22Rv1 (cell line): ENCODE measurements at regions not wholly inside any gene's neighbourhood (a gene's known extent, or its start where the extent isn't known, plus 50 kb on each side); places are given as distances from the start of the nearest gene placed in this dataset.
A peak's percentile ranks its signal among the peaks of the same experiment; 100 is the strongest.

ENCODE experiments used
- H3K27ac ChIP-seq: fragments of 450-650 bp; 2 replicates; pipeline ENCODE4 v1.5.1; 2017
- CTCF ChIP-seq: fragments of 450-650 bp; IDR thresholded peaks from 2 replicates; pipeline ENCODE4 v1.5.1; 2017; ENCODE audit warnings: mild to moderate bottlenecking
- ZFX ChIP-seq: fragments of 450-650 bp; IDR thresholded peaks from 2 replicates; pipeline ENCODE4 v1.6.1; 2017; ENCODE audit warnings: antibody characterized with exemption, borderline replicate concordance

- TF ChIP-seq ZFX = no peak
- TF ChIP-seq CTCF = no peak
- no peak overlapping the region for H3K27ac ChIP-seq
Measured at GRCh38 chr5:137808503-137809135, 54.5 kb upstream of the HNRNPA0 start.

GRCh38 chr5:137815202-137815990 is 52.3 kb upstream of the MYOT start:
- TF ChIP-seq CTCF (no peak), ZFX (no peak)
- H3K27ac ChIP-seq = peak overlapping the region; percentile 41
